ENCODE measurements at regions not wholly inside any gene's neighbourhood (a gene's known extent, or its start where the extent isn't known, plus 50 kb on each side); places are given as distances from the start of the nearest gene placed in this dataset.

DNA sequence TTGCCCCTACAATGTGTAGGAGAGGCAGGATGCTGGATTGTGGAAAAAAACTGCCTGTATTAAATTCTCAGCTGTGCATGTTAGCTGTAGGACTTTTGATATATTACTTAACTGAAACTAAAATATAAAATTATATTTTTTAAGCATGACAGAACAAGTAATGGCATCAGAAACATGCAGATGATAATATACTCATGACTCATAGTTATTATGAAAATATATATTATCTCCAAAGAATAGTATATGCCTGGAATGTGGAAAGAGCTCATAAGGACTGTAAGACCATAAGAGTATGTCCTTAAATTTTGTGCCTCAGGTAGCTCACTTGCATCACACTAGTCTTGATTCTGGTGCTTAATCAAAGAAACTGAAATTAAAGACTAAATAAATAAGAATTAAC is 1100.6 kb downstream of the TECRL start:
- no peak overlapping the region for H3K4me3 ChIP-seq (ENCODE audit: low read depth, low read length)
- no peak for DNase-seq (ENCODE audit: low read depth)
- TF ChIP-seq, protein P1, sequence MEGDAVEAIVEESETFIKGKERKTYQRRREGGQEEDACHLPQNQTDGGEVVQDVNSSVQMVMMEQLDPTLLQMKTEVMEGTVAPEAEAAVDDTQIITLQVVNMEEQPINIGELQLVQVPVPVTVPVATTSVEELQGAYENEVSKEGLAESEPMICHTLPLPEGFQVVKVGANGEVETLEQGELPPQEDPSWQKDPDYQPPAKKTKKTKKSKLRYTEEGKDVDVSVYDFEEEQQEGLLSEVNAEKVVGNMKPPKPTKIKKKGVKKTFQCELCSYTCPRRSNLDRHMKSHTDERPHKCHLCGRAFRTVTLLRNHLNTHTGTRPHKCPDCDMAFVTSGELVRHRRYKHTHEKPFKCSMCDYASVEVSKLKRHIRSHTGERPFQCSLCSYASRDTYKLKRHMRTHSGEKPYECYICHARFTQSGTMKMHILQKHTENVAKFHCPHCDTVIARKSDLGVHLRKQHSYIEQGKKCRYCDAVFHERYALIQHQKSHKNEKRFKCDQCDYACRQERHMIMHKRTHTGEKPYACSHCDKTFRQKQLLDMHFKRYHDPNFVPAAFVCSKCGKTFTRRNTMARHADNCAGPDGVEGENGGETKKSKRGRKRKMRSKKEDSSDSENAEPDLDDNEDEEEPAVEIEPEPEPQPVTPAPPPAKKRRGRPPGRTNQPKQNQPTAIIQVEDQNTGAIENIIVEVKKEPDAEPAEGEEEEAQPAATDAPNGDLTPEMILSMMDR (IDR thresholded peaks at IDR 0.05; ENCODE audit: insufficient read depth, low read depth, low read length) = no peak

DNA sequence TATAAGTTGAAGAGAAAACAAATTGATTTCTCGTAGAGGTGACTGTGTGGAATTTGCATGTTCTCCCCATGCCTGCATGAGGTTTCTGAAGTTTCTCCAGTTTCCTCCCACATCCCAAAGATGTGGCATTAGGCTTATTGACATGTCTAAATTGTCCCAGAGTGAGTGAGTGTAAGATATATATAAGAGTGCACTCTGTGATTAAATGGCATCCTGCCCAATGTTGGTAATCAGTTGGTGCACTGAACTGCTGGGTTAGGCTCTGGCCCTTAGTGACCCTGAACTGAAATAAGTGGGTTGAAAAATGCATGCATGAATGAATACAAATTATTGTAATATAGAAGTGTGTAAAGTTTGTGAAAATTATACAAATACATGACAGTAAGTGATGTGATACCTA is 1106.5 kb downstream of the TECRL start:
- TF ChIP-seq, protein P1 (IDR thresholded peaks at IDR 0.05; ENCODE audit: insufficient read depth, low read depth, low read length) = no peak

DNA sequence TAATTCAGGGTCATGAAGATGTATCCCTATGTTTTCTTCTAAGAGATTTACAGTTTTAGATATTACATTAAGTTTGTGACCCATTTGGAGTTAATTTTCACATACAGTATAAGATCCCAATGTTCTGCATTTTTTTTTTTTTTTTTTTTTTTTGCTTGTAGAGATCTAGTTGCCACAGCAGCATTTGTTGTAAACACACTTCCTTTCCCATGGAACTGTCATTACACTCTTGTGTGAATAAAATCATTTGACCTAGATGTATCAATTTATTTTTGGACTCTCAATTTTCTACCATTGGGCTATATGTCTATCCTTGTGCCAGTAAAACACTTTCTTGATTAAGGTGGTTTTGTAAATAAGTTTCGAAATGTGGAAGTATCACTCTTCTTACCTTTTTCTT is 1107.2 kb downstream of the TECRL start:
- DNase-seq (ENCODE audit: low read depth) = no peak
- TF ChIP-seq, protein P1 (IDR thresholded peaks at IDR 0.05; ENCODE audit: insufficient read depth, low read depth, low read length) = no peak
- no peak overlapping the region for H3K4me3 ChIP-seq (ENCODE audit: low read depth, low read length)

More for the DNA sequence above, 1106.5 kb downstream of the TECRL start:
- DNase-seq (ENCODE audit: low read depth) = no peak
- H3K4me3 ChIP-seq (ENCODE audit: low read depth, low read length) = no peak overlapping the region

DNA sequence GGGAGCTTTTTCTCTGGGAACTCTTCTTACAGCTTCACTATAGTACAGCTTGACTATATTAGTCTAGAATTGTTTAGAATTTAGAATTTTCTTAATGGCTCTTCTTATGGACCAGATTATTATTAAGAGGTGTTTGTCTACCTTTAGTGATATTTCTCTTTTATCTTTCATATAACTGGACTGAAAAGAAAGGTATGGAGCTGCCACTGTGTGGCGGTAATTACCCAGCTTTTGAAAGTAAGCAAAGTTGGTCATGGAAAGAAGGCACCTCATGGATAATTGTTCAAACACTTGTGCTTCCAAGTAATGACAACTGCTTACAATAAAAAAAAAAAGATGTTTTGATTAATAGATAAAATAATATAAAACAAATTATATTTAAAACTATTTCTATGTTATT is 1112.5 kb downstream of the TECRL start:
- H3K4me3 ChIP-seq (ENCODE audit: low read depth, low read length) = no peak overlapping the region
- no peak for DNase-seq (ENCODE audit: low read depth)
- TF ChIP-seq, protein P1 (IDR thresholded peaks at IDR 0.05; ENCODE audit: insufficient read depth, low read depth, low read length) = no peak

DNA sequence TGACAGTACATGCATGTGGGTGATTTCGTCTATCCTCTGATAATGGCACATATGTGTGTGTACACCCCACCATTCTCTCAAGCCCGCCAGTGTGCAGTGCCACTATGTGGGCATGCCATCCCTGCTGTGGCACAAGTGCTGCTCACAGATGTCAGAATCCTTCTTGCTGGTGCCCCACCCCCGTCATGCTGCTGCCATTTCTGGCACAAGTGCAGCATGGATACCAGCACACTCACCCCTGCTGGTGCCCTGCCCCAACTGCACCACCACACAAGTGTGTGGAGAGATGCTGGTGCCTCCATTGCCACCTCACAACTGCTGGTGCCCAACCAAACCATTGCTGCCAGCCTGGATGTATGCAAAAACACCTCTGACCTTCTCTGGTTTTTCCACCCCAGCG is 1133.8 kb downstream of the TECRL start:
- no peak overlapping the region for H3K4me3 ChIP-seq (ENCODE audit: low read depth, low read length)
- DNase-seq (ENCODE audit: low read depth) = no peak
- TF ChIP-seq, protein P1 (IDR thresholded peaks at IDR 0.05; ENCODE audit: insufficient read depth, low read depth, low read length) = no peak

DNA sequence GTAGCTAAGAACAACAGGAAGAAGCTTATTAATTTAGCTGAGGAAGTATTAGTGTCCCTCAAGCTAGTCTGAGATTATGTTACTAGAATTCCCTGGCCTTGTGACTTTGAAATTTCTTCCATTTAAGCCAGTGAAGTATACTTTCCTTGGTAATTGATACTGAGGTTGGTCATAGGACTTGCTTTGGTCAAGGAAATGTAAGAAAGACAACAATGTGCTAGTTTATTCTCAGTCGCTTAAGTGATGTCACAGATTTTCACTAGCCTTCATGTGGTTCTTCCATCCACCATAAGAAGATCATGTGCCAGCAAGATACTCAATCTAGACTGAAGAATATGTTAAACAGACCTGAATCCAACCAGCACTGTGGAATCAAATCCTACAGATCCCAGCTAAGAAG is 1140.1 kb downstream of the TECRL start:
- TF ChIP-seq, protein P1 (IDR thresholded peaks at IDR 0.05; ENCODE audit: insufficient read depth, low read depth, low read length) = no peak
- DNase-seq (ENCODE audit: low read depth) = no peak
- no peak overlapping the region for H3K4me3 ChIP-seq (ENCODE audit: low read depth, low read length)

DNA sequence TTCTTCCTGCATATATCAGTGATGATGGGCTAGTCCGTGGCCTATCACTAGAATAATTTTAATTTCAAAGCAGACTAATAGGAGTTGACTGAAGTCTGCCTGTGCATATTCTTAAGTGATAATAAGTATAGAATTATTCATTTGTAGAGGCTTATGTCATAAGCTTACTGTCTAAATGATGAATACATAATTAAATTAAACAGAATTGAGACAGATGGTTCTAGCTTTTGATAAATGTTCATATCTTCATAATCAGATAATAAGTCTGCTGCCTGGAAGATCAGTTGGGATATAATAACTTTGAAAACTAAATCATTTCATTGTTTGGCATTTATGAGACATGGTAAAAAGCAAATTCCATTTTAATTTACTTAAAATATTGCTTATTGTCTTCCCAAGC is 1175.6 kb downstream of the TECRL start:
- no peak for DNase-seq (ENCODE audit: low read depth)
- H3K4me3 ChIP-seq (ENCODE audit: low read depth, low read length) = no peak overlapping the region
- TF ChIP-seq, protein P1 (IDR thresholded peaks at IDR 0.05; ENCODE audit: insufficient read depth, low read depth, low read length) = no peak
